Breast epithelium (tissue), 4 donors: ENCODE measurements at regions not wholly inside any gene's neighbourhood (a gene's known extent, or its start where the extent isn't known, plus 50 kb on each side); places are given as distances from the start of the nearest gene placed in this dataset.

Experiments
- DNase-seq, 2 donors: peaks; one replicate each; pipeline ENCODE4 v3.0.0-alpha.2; 2019; ENCODE audit warnings: low spot score in 2 of 2
- H3K27ac ChIP-seq, 2 donors: fragments of 200-600 bp; sonication (generic) in 1 of 2; one replicate each; pipeline ENCODE4 v1.5.1; 2016 to 2019; ENCODE audit warnings: mild to moderate bottlenecking in 1 of 2
- H3K27me3 ChIP-seq, 2 donors: fragments of 200-600 bp; sonication (generic) in 1 of 2; one replicate each; pipeline versions ENCODE4 v1.5.1 to v1.6.0; 2017 to 2019; ENCODE audit warnings: control low read depth in 1 of 2, mild to moderate bottlenecking in 1 of 2
- H3K36me3 ChIP-seq: fragments of 200-600 bp; one replicate; pipeline ENCODE4 v1.5.1; 2019
- H3K4me1 ChIP-seq, 2 donors: fragments of 200-600 bp; sonication (generic); one replicate each; pipeline ENCODE4 v1.5.1; 2016 to 2019; ENCODE audit warnings: control low read depth in 1 of 2
- H3K4me3 ChIP-seq, 3 donors: fragments of 200-600 bp; sonication (generic); 1 replicate in 2 of 3; 2 replicates in 1 of 3; pipeline ENCODE4 v1.5.1; 2016 to 2019; ENCODE audit warnings: mild to moderate bottlenecking in 3 of 3, moderate library complexity in 2 of 3
- H3K9me3 ChIP-seq, 2 donors: fragments of 200-600 bp; sonication (generic) in 1 of 2; one replicate each; pipeline ENCODE4 v1.5.1; 2016 to 2019; ENCODE audit warnings: control low read depth in 1 of 2
- CTCF ChIP-seq, 3 donors: fragments of 450-650 bp; IDR thresholded peaks; one replicate each; pipeline ENCODE4 v1.5.1; 2016 to 2017; ENCODE audit warnings: antibody characterized with exemption in 3 of 3, mild to moderate bottlenecking in 3 of 3, moderate library complexity in 3 of 3
- POLR2A ChIP-seq: fragments of 450-650 bp; IDR thresholded peaks from one replicate; pipeline ENCODE4 v1.6.1; 2016; ENCODE audit warnings: antibody characterized with exemption, mild to moderate bottlenecking, moderate library complexity
- POLR2AphosphoS5 ChIP-seq, 3 donors: sonication (generic); formaldehyde crosslinking; IDR thresholded peaks; one replicate each; pipeline ENCODE4 v1.6.1; 2017; ENCODE audit warnings: antibody characterized with exemption in 3 of 3
- intact Hi-C: fragments of 100-400 bp; cut with DNase I; formaldehyde crosslinking; loops from one replicate; pipeline ENCODE4 v1.15.1; 2023; ENCODE audit warnings: low total_unique reads

- H3K27me3 ChIP-seq = no peaks in the 10 kb centered on the region
- no peak overlapping the region for H3K4me3 ChIP-seq
- no peak for DNase-seq
- H3K9me3 ChIP-seq = no peaks in the 10 kb centered on the region
- intact Hi-C loops = no loop called here
- H3K4me1 ChIP-seq = no peaks in the 10 kb centered on the region
- no peak overlapping the region for H3K27ac ChIP-seq
- no peak for TF ChIP-seq POLR2A
- no peak for TF ChIP-seq POLR2AphosphoS5 (IDR thresholded peaks at IDR 0.05)
- no peak for TF ChIP-seq CTCF (IDR thresholded peaks at IDR 0.05)
- no peaks in the 10 kb centered on the region for H3K36me3 ChIP-seq
These were observed 757.1 kb upstream of the SLC35B3 start for GRCh38 chr6:9192405-9192909.

GRCh38 chr6:9186148-9186547 lies 750.8 kb upstream of the SLC35B3 start:
- intact Hi-C loops = no loop called here
- Histone ChIP-seq H3K36me3 (no peaks in the 10 kb centered on the region), H3K27me3 (no peaks in the 10 kb centered on the region), H3K4me3 (no peak overlapping the region), H3K9me3 (no peaks in the 10 kb centered on the region), H3K4me1 (no peaks in the 10 kb centered on the region), H3K27ac (no peak overlapping the region)
- DNase-seq = no peak
- no peak for TF ChIP-seq POLR2A
- TF ChIP-seq CTCF (IDR thresholded peaks at IDR 0.05) = no peak
- TF ChIP-seq POLR2AphosphoS5 (IDR thresholded peaks at IDR 0.05) = no peak

GRCh38 chr6:9178071-9178470 lies 742.7 kb upstream of the SLC35B3 start:
- H3K36me3 ChIP-seq = no peaks in the 10 kb centered on the region
- no peak overlapping the region for H3K27ac ChIP-seq
- H3K4me3 ChIP-seq = no peak overlapping the region
- DNase-seq = no peak
- peaks cover 0 to 7% of the 10 kb centered on the region in 2 donors for H3K9me3 ChIP-seq
- intact Hi-C loops = no loop called here
- no peaks in the 10 kb centered on the region for H3K4me1 ChIP-seq
- no peaks in the 10 kb centered on the region for H3K27me3 ChIP-seq
- TF ChIP-seq POLR2AphosphoS5 (IDR thresholded peaks at IDR 0.05) = no peak
- TF ChIP-seq POLR2A = no peak
- TF ChIP-seq CTCF (IDR thresholded peaks at IDR 0.05) = no peak

- intact Hi-C loops = no loop called here
- Histone ChIP-seq H3K27ac (no peak overlapping the region), H3K36me3 (no peaks in the 10 kb centered on the region)
These were observed 737.9 kb upstream of the SLC35B3 start for GRCh38 chr6:9173229-9173628.

GRCh38 chr6:9172096-9172495 lies 736.8 kb upstream of the SLC35B3 start:
- no peak for DNase-seq
- Histone ChIP-seq H3K4me3 (no peak overlapping the region), H3K9me3 (peaks cover 0 to 15% of the 10 kb centered on the region in 2 donors), H3K27ac (no peak overlapping the region), H3K36me3 (no peaks in the 10 kb centered on the region), H3K27me3 (no peaks in the 10 kb centered on the region), H3K4me1 (no peaks in the 10 kb centered on the region)
- intact Hi-C loops = no loop called here
- TF ChIP-seq CTCF (IDR thresholded peaks at IDR 0.05) = no peak
- no peak for TF ChIP-seq POLR2A
- no peak for TF ChIP-seq POLR2AphosphoS5 (IDR thresholded peaks at IDR 0.05)

More at GRCh38 chr6:9173229-9173628, 737.9 kb upstream of the SLC35B3 start:
- Histone ChIP-seq H3K4me3 (no peak overlapping the region), H3K9me3 (peaks cover 0 to 15% of the 10 kb centered on the region in 2 donors), H3K27me3 (no peaks in the 10 kb centered on the region), H3K4me1 (no peaks in the 10 kb centered on the region)
- no peak for TF ChIP-seq POLR2AphosphoS5 (IDR thresholded peaks at IDR 0.05)
- DNase-seq = no peak

- intact Hi-C loops = no loop called here
- Histone ChIP-seq H3K9me3 (peaks cover 0 to 14% of the 10 kb centered on the region in 2 donors), H3K27ac (no peak overlapping the region), H3K36me3 (no peaks in the 10 kb centered on the region), H3K27me3 (no peaks in the 10 kb centered on the region), H3K4me3 (no peak overlapping the region), H3K4me1 (no peaks in the 10 kb centered on the region)
- no peak for TF ChIP-seq POLR2AphosphoS5 (IDR thresholded peaks at IDR 0.05)
- TF ChIP-seq CTCF (IDR thresholded peaks at IDR 0.05) = no peak
- no peak for TF ChIP-seq POLR2A
- DNase-seq = no peak
These were observed 733.3 kb upstream of the SLC35B3 start for GRCh38 chr6:9168669-9169068.
